ENCODE measurements at regions not wholly inside any gene's neighbourhood (a gene's known extent, or its start where the extent isn't known, plus 50 kb on each side); places are given as distances from the start of the nearest gene placed in this dataset.

DNA sequence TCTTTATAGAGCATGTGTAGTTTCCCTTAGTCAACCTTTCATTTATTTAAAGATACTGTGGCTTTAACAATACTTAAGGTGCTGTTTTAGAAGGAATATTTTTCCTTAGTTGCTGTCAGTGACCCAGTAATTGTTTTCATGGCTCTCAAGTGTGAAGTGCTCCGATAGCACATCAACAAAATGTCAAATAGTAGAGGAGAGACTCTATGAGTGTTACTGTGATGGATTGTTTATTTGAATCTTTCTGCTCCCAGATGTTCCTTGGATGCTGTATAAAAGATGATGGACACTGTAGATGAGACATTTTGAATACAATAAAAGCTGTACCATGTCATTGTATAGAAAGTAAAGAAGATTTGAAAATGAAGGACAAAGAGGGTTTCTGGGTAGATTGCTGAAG is 1185.7 kb upstream of the C9orf72 start:
- TF ChIP-seq POLR2A (IDR thresholded peaks at IDR 0.05; ENCODE audit: low read length): no peak
- TF ChIP-seq GATA1 (IDR thresholded peaks at IDR 0.05; ENCODE audit: low read depth, low read length): no peak

Measured in erythroblast (primary cell).